Pancreas (tissue), 10 donors: ENCODE measurements at regions not wholly inside any gene's neighbourhood (a gene's known extent, or its start where the extent isn't known, plus 50 kb on each side); places are given as distances from the start of the nearest gene placed in this dataset.

Experiments used
- ATAC-seq, 4 donors: fragments of 200-7000 bp; cut with Tn5 transposase; one replicate each; pipeline versions ENCODE4 v1.8.0 to v1.9.1; 2020; ENCODE audit warnings: mild to moderate bottlenecking in 4 of 4, moderate library complexity in 4 of 4
- DNase-seq, 6 donors: peaks; one replicate each; pipeline ENCODE4 v3.0.0-alpha.2; 2020
- FAIRE-seq: peaks from 2 replicates; lab custom pipeline; 2012; peaks lifted over from hg19 to GRCh38; lab: Jason Lieb, UNC
- H3K27ac ChIP-seq, 4 donors: fragments of 200-600 bp; sonication (generic); 1 replicate in 3 of 4; 2 replicates in 1 of 4; pipeline versions ENCODE4 v1.5.0 to v1.8.0; 2020
- H3K27me3 ChIP-seq, 4 donors: fragments of 200-600 bp; one replicate each; pipeline ENCODE4 v1.8.0; 2021
- H3K36me3 ChIP-seq, 3 donors: fragments of 200-600 bp; sonication (generic) in 1 of 3; one replicate each; pipeline versions ENCODE4 v1.5.0 to v1.8.0; 2020 to 2021
- H3K4me1 ChIP-seq, 3 donors: fragments of 200-600 bp; one replicate each; pipeline ENCODE4 v1.8.0; 2021
- H3K4me3 ChIP-seq, 4 donors: fragments of 200-600 bp; sonication (generic) in 2 of 4; one replicate each; pipeline versions ENCODE4 v1.5.0 to v1.8.0; 2020 to 2021
- H3K9me3 ChIP-seq, 4 donors: fragments of 200-600 bp; one replicate each; pipeline ENCODE4 v1.8.0; 2021
- WGBS, 2 donors: extraction: QIAGEN DNeasy Blood & Tissue Kit; methylation state at CpG; one replicate each; pipeline ENCODE4 v1.1.7; 2013; 5-methylcytosine and 5-hydroxymethylcytosine counted together
- intact Hi-C, 3 donors: fragments of 100-400 bp; cut with DNase I; formaldehyde crosslinking; loops; one replicate each; pipeline versions ENCODE4 v1.11.1 to v1.14.2; 2022
- TF ChIP-seq, protein P1 (sequence below), 4 donors: fragments of 200-600 bp; sonication (generic) in 3 of 4; IDR thresholded peaks; one replicate each; pipeline versions ENCODE4 v1.5.0 to v1.8.0; 2021; ENCODE audit warnings: antibody characterized with exemption in 4 of 4
- donor health status: healthy with polysubstance abuse.
- donor health status: DM: no; HTN: no; CAD: no; lungs with moderate emphysema.
- donor health status: DM: no; HTN: no; CAD: no.
- donor health status: control.
- donor health status: control.
- donor health status: Bipolar disorder and iron deficiency.
- donor health status: DM: yes; HTN: yes; CAD: no.
- donor health status: DM: no; HTN: no; CAD: no.
- donor health status: DM: no; HTN: no; CAD: no.
- donor health status: DM: yes; HTN: yes; CAD: no.

DNA sequence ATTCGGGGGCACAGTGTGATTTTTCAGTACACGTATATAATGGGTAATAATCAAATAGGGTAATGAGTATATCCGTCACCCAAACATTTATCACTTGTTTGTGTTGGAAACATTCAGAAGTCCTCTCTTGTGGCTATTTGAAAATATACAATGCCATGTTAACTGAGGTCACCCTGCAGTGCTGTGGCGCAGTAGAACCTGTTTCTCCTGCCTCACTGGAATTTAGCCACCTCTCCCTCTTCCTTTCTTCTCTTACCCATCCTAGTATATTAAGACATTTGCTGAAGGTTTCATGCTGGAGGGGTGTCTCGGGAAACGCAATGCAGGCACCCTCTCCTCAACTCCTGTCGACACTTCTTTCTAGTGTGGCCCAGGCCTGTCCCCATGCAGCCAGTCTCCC lies 425.3 kb upstream of the MKI67 start:
- TF ChIP-seq, protein P1, sequence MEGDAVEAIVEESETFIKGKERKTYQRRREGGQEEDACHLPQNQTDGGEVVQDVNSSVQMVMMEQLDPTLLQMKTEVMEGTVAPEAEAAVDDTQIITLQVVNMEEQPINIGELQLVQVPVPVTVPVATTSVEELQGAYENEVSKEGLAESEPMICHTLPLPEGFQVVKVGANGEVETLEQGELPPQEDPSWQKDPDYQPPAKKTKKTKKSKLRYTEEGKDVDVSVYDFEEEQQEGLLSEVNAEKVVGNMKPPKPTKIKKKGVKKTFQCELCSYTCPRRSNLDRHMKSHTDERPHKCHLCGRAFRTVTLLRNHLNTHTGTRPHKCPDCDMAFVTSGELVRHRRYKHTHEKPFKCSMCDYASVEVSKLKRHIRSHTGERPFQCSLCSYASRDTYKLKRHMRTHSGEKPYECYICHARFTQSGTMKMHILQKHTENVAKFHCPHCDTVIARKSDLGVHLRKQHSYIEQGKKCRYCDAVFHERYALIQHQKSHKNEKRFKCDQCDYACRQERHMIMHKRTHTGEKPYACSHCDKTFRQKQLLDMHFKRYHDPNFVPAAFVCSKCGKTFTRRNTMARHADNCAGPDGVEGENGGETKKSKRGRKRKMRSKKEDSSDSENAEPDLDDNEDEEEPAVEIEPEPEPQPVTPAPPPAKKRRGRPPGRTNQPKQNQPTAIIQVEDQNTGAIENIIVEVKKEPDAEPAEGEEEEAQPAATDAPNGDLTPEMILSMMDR (IDR thresholded peaks at IDR 0.05) = no peak
- ATAC-seq = no peak
- Histone ChIP-seq H3K36me3 (no peaks in the 10 kb centered on the region), H3K4me3 (no peak overlapping the region), H3K9me3 (no peaks in the 10 kb centered on the region), H3K27me3 (no peaks in the 10 kb centered on the region), H3K4me1 (no peaks in the 10 kb centered on the region), H3K27ac (no peak overlapping the region)
- no peak for DNase-seq
- FAIRE-seq = no peak
- WGBS, 2 donors = 69 to 75% methylated on average over 7 of the region's 7 CpGs
- intact Hi-C loops = no loop called here

DNA sequence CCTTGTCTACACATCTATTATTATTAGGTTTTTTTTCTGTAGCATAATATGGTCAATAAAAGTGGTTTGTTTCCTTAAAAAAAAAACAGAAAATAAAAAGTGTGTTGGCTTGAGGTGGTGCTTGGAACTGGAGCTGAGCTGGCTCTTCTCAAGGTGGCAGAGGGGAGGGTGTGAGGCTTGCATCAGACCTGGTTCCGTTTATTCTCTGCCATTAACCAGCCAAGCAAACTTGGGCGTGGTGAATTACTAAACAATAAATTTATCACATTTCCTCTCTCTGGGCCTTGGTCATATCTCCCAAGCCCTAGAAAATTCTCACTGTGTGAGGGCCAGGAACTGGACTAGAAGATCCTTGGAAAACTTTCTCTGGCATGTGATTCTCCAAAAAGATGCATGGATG lies 427.5 kb upstream of the MKI67 start:
- Histone ChIP-seq H3K4me1 (no peaks in the 10 kb centered on the region), H3K36me3 (no peaks in the 10 kb centered on the region), H3K27me3 (no peaks in the 10 kb centered on the region), H3K9me3 (no peaks in the 10 kb centered on the region), H3K27ac (no peak overlapping the region), H3K4me3 (no peak overlapping the region)
- ATAC-seq (no peak), FAIRE-seq (no peak), DNase-seq (no peak)
- intact Hi-C loops = no loop called here
- 40 to 52% methylated on average over 2 of the region's 2 CpGs for WGBS, 2 donors
- TF ChIP-seq, protein P1 (IDR thresholded peaks at IDR 0.05) = no peak

DNA sequence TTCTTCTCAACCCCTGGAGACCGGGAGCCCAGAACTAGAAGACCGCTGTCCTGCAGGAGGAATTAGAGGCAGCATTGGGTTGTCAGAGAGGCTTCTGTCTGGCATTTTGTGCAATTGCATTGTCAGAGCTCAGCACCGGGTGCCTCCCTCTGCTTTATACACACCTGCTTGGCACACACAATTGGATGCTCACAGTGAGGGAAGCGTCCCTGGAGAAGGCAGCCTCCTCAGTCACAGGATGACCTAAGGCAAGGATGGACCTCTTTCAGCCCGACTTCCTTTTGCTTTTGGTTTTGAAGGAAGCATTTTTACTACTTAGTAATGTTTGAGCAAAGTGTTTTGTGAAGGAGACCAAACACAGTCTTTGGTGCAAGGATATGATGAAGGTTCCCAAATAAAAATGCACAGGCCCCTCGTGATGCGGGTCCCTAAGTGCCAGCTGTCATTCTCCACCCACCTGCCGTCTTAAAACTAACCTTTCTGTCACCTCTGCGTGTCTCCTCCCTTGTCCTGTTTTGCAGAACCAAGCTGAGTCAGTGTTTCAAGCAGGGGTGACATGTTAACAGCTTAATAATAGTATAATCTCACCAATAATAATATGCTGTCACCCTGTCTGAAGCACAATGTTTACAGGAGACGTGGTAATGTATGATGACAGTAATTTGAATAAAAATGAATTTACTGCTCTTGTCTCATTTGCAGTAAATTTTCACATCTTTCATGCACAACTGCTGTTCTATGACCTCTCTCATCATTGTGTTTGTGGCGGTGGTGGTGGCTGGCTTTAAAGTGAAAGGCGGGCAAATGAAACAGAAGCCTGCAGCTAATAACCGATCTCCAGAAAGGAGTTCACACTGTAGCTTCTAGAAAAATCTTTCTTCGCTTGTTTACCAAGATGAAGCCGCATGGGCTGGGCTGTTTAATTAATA lies 430.2 kb upstream of the MKI67 start:
- no peaks in the 10 kb centered on the region for H3K27me3 ChIP-seq
- FAIRE-seq (no peak), ATAC-seq (no peak), DNase-seq (no peak)
- H3K27ac ChIP-seq = no peak overlapping the region
- no peaks in the 10 kb centered on the region for H3K9me3 ChIP-seq
- 52 to 54% methylated on average over 15 of the region's 15 CpGs for WGBS, 2 donors
- H3K4me3 ChIP-seq = no peak overlapping the region
- intact Hi-C loops = no loop called here
- no peaks in the 10 kb centered on the region for H3K4me1 ChIP-seq
- no peaks in the 10 kb centered on the region for H3K36me3 ChIP-seq
- TF ChIP-seq, protein P1 (IDR thresholded peaks at IDR 0.05) = no peak

DNA sequence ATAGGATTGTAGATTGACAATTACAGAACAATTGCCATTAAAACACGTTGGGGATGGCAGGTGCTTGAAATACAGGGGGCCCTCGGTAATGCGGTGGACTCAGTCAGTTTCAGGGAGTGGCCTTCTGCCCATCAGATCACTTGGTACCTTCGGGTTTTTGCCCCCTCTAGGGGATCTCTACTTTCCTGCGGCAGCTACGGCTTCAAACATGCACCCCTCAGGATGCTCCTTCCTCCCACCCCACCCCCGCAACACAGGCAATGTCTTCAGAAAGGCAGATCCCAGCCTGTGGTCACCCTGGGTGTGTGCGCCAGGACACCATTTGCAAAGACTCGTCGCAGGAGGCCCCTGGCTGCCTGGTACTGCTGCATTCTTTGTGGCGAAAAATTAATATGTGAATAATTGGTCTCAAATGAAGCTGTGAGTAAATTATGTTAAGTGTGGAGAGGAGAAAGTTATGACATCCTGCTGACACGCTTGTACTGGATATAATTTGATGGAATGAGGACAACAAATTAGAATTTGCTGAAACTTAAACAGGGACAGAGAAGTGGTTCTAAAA lies 431.0 kb upstream of the MKI67 start:
- DNase-seq (no peak), FAIRE-seq (no peak), ATAC-seq (no peak)
- H3K9me3 ChIP-seq = no peaks in the 10 kb centered on the region
- no peak overlapping the region for H3K4me3 ChIP-seq
- TF ChIP-seq, protein P1 (IDR thresholded peaks at IDR 0.05) = no peak
- 58 to 73% methylated on average over 12 of the region's 12 CpGs for WGBS, 2 donors
- H3K4me1 ChIP-seq = no peaks in the 10 kb centered on the region
- intact Hi-C loops = no loop called here
- no peaks in the 10 kb centered on the region for H3K36me3 ChIP-seq
- no peaks in the 10 kb centered on the region for H3K27me3 ChIP-seq
- no peak overlapping the region for H3K27ac ChIP-seq

DNA sequence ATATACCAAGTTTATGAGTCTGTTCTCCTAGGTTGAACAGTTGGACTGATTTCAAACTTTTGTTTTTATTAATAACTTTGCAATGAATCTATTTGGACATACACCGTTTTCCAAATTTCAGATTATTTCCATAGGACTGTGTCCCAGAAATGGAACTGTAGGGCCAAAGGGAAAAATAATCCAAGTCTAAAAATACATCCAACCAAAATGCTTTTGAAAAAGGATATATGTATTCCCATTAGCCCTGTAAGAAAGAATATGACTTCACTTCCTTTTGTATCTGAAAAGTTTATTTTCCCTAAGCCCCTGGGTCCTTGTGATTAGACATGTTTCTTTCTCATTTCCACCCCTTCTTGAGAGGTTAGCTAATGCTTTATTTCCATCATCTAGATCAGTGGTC lies 434.2 kb upstream of the MKI67 start:
- Histone ChIP-seq H3K9me3 (no peaks in the 10 kb centered on the region), H3K27ac (no peak overlapping the region), H3K36me3 (no peaks in the 10 kb centered on the region), H3K4me3 (no peak overlapping the region), H3K27me3 (peaks cover 0 to 7% (median 0%) of the 10 kb centered on the region in 4 donors), H3K4me1 (no peaks in the 10 kb centered on the region)
- TF ChIP-seq, protein P1 (IDR thresholded peaks at IDR 0.05) = no peak
- ATAC-seq (no peak), DNase-seq (no peak), FAIRE-seq (no peak)
- intact Hi-C loops = no loop called here
- 46 to 47% methylated on average over 1 of the region's 1 CpG for WGBS, 2 donors
